ENCODE measurements at regions not wholly inside any gene's neighbourhood (a gene's known extent, or its start where the extent isn't known, plus 50 kb on each side); places are given as distances from the start of the nearest gene placed in this dataset.
"Not testable (repeated sequence)": the region's sequence is repeated elsewhere in the genome, so short reads cannot be mapped to it uniquely, and the experiment has no call there.

GRCh38 chr15:69573278-69573677 is 120.7 kb downstream of the RPLP1 start:
- not testable (repeated sequence) for TF ChIP-seq POLR2A, CTCF (IDR thresholded peaks at IDR 0.05)
